Endodermal cell (in vitro differentiated cells): ENCODE measurements at regions not wholly inside any gene's neighbourhood (a gene's known extent, or its start where the extent isn't known, plus 50 kb on each side); places are given as distances from the start of the nearest gene placed in this dataset.

ENCODE experiments used
- DNase-seq: peaks from one replicate; pipeline ENCODE4 v3.0.0-alpha.2; 2017
- H3K27ac ChIP-seq: 2 replicates; pipeline ENCODE4 v1.5.1; 2013; ENCODE audit warnings: mild to moderate bottlenecking, low read depth, low read length, moderate library complexity
- H3K27me3 ChIP-seq: 2 replicates; pipeline ENCODE4 v1.6.1; 2013; ENCODE audit warnings: mild to moderate bottlenecking, low read length, moderate library complexity; ENCODE audit not compliant: insufficient read depth, control insufficient read depth, poor library complexity, severe bottlenecking
- H3K36me3 ChIP-seq: 2 replicates; pipeline ENCODE4 v1.7.0; 2013; ENCODE audit warnings: mild to moderate bottlenecking, low read length, moderate library complexity; ENCODE audit not compliant: control insufficient read depth, insufficient read depth
- H3K4me1 ChIP-seq: one replicate; pipeline ENCODE4 v1.7.0; 2013; ENCODE audit warnings: low read length; ENCODE audit not compliant: control insufficient read depth, insufficient read depth
- H3K4me3 ChIP-seq: 2 replicates; pipeline ENCODE4 v1.5.1; 2013; ENCODE audit warnings: mild to moderate bottlenecking, low read length, moderate library complexity
- H3K9ac ChIP-seq: 2 replicates; pipeline ENCODE4 v1.6.1; 2013; ENCODE audit warnings: mild to moderate bottlenecking, low read length, moderate library complexity; ENCODE audit not compliant: poor library complexity, severe bottlenecking; ENCODE audit errors: extremely low read depth
- H3K9me3 ChIP-seq: 2 replicates; pipeline ENCODE4 v1.6.1; 2013; ENCODE audit warnings: mild to moderate bottlenecking, low read length, moderate library complexity; ENCODE audit not compliant: control insufficient read depth
- H3K27ac Mint-ChIP-seq: 2 replicates; pipeline ENCODE4 v1.8.0; 2020; ENCODE audit warnings: mixed read lengths
- H3K27me3 Mint-ChIP-seq: 2 replicates; pipeline ENCODE4 v1.8.0; 2021; ENCODE audit warnings: mild to moderate bottlenecking, mixed read lengths; ENCODE audit not compliant: insufficient read depth
- H3K36me3 Mint-ChIP-seq: 2 replicates; pipeline ENCODE4 v1.8.0; 2020; ENCODE audit warnings: low read depth, mixed read lengths
- H3K4me1 Mint-ChIP-seq: 2 replicates; pipeline ENCODE4 v1.8.0; 2020; ENCODE audit warnings: mixed read lengths
- H3K4me3 Mint-ChIP-seq: 2 replicates; pipeline ENCODE4 v1.8.0; 2020; ENCODE audit warnings: mild to moderate bottlenecking, moderate library complexity, mixed read lengths
- H3K9me3 Mint-ChIP-seq: 2 replicates; pipeline ENCODE4 v1.8.0; 2020; ENCODE audit warnings: mild to moderate bottlenecking, mixed read lengths
- WGBS, 2 experiments: methylation state at CpG; one replicate each; pipeline versions ENCODE4 v1.1.5 to v1.1.7; 2013; ENCODE audit warnings: missing lambda C conversion rate in 2 of 2, mixed read lengths in 1 of 2; ENCODE audit not compliant: insufficient coverage in 1 of 2, insufficient read length in 1 of 2; 5-methylcytosine and 5-hydroxymethylcytosine counted together
- TF ChIP-seq, protein P1 (sequence below): fragments of 200-600 bp; sonication (generic); conservative IDR thresholded peaks from 2 replicates; pipeline ENCODE4 v1.5.0; 2021; ENCODE audit warnings: antibody characterized with exemption, mild to moderate bottlenecking

DNA sequence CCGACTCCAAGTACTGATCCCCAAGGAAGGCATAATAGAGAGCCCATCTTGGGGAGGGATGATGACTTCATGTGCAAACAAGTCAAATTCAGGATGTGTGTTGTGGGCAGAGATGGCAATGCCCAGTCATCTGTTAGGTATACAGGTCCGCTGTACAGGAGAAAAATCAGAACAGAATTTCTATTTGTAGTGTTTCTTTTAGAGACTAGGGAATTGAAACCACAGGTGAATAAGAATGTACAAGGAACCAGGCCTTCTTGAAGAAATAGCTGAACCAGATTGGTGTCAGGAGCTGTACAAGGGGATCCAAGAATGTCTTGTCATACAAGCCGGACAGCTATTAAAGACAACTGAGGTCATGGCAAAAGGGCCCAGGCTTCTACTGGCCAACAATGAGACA, 147.9 kb downstream of the PFKFB3 start:
- Histone ChIP-seq H3K4me3 (no peak overlapping the region), H3K27ac (no peak overlapping the region), H3K36me3 (no peaks in the 10 kb centered on the region), H3K27me3 (no peaks in the 10 kb centered on the region), H3K9ac (no peak overlapping the region), H3K9me3 (peaks cover 7% of the 10 kb centered on the region), H3K4me1 (no peaks in the 10 kb centered on the region)
- TF ChIP-seq, protein P1, sequence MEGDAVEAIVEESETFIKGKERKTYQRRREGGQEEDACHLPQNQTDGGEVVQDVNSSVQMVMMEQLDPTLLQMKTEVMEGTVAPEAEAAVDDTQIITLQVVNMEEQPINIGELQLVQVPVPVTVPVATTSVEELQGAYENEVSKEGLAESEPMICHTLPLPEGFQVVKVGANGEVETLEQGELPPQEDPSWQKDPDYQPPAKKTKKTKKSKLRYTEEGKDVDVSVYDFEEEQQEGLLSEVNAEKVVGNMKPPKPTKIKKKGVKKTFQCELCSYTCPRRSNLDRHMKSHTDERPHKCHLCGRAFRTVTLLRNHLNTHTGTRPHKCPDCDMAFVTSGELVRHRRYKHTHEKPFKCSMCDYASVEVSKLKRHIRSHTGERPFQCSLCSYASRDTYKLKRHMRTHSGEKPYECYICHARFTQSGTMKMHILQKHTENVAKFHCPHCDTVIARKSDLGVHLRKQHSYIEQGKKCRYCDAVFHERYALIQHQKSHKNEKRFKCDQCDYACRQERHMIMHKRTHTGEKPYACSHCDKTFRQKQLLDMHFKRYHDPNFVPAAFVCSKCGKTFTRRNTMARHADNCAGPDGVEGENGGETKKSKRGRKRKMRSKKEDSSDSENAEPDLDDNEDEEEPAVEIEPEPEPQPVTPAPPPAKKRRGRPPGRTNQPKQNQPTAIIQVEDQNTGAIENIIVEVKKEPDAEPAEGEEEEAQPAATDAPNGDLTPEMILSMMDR, result no peak
- peaks cover 11% of the 10 kb centered on the region for H3K9me3 Mint-ChIP-seq
- H3K27me3 Mint-ChIP-seq, result no peaks in the 10 kb centered on the region
- 93 to 100% methylated on average over 3 of the region's 3 CpGs for WGBS, 2 experiments
- DNase-seq, result no peak
- peaks cover 19% of the 10 kb centered on the region for H3K4me1 Mint-ChIP-seq
- no peaks in the 10 kb centered on the region for H3K36me3 Mint-ChIP-seq
- no peak overlapping the region for H3K4me3 Mint-ChIP-seq
- no peak overlapping the region for H3K27ac Mint-ChIP-seq

DNA sequence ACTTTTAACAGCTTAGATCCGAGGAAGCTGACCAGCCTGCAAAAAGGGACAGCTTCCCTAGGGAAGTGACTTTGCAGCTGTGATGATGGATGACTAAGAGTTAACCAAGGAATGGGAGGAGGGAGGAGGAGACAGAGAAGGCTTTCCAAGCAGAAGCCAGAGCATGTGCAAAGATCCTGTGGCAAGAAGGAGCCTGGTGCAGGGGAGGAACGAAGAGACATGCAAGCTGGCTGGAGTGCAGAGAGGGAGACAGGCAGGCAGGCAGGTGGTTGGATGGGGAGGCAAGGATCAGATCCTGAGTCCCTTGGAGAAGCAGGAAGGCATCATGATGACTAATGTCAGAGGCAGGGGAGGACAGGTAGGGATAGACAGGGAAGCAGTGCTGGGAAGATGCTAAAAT, 148.8 kb downstream of the PFKFB3 start:
- Histone ChIP-seq H3K9ac (no peak overlapping the region), H3K36me3 (no peaks in the 10 kb centered on the region), H3K9me3 (peaks cover 16% of the 10 kb centered on the region), H3K27ac (no peak overlapping the region), H3K4me3 (no peak overlapping the region), H3K4me1 (no peaks in the 10 kb centered on the region), H3K27me3 (no peaks in the 10 kb centered on the region)
- Mint-ChIP-seq H3K4me3 (no peak overlapping the region), H3K36me3 (peaks cover 1% of the 10 kb centered on the region), H3K27ac (no peak overlapping the region), H3K27me3 (no peaks in the 10 kb centered on the region), H3K4me1 (peaks cover 19% of the 10 kb centered on the region), H3K9me3 (peaks cover 18% of the 10 kb centered on the region)
- DNase-seq, result no peak
- 89 to 94% methylated on average over 2 of the region's 2 CpGs for WGBS, 2 experiments
- TF ChIP-seq, protein P1, result no peak

DNA sequence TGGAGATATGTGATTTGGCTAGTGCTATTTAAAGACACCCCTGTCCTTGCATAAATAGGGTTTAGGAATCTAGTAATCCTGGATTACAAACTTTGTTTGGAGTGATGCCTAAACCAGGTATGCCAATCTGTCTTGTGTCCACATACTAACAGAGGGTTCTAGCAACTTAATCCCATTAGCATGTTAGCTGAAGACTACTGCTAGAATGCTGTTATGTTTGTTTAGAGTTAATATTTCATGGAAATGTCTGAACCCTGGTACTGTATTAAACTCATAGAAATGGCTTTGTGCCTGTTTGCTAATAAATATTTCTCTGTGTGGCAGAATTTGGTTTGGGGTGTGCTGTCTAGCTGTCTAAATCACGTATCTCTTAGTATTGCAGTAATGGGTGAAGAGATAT, 150.8 kb downstream of the PFKFB3 start:
- no peak overlapping the region for H3K27ac Mint-ChIP-seq
- TF ChIP-seq, protein P1, result no peak
- H3K27ac ChIP-seq, result no peak overlapping the region
- H3K9me3 Mint-ChIP-seq, result peaks cover 33% of the 10 kb centered on the region
- peaks cover 1% of the 10 kb centered on the region for H3K36me3 Mint-ChIP-seq
- no peaks in the 10 kb centered on the region for H3K27me3 Mint-ChIP-seq
- 83 to 92% methylated on average over 1 of the region's 1 CpG for WGBS, 2 experiments
- peaks cover 8% of the 10 kb centered on the region for H3K4me1 Mint-ChIP-seq
- no peak overlapping the region for H3K4me3 ChIP-seq
- no peak overlapping the region for H3K9ac ChIP-seq
- no peaks in the 10 kb centered on the region for H3K36me3 ChIP-seq
- H3K27me3 ChIP-seq, result no peaks in the 10 kb centered on the region
- H3K9me3 ChIP-seq, result peaks cover 28% of the 10 kb centered on the region
- no peak for DNase-seq
- H3K4me1 ChIP-seq, result no peaks in the 10 kb centered on the region
- H3K4me3 Mint-ChIP-seq, result no peak overlapping the region
